ENCODE measurements at regions not wholly inside any gene's neighbourhood (a gene's known extent, or its start where the extent isn't known, plus 50 kb on each side); places are given as distances from the start of the nearest gene placed in this dataset.

DNA sequence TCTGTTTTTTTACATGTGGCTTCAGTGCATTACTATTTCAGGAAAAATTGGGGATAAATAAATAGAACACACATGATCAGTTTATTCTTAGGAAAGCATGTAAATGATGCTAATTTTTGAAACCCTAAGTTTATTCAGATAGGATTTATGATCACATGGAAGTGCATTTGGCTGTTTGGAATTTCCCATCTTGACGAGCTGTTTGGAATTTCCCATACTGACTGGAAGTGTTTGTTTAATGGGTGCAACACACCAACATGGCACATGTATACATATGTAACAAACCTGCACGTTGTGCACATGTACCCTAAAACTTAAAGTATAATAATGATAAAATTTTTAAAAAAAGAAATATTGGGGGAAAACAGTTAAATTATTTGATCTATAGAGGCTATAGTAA, 79.5 kb downstream of the COL6A6 start:
- no peaks in the 10 kb centered on the region for H3K36me3 ChIP-seq
- no peak overlapping the region for H3K9ac ChIP-seq (ENCODE audit: low read depth in 2 of 2, low read length in 2 of 2)
- no peak for DNase-seq
- no peaks in the 10 kb centered on the region for H3K4me1 ChIP-seq
- no peak overlapping the region for H3K4me3 ChIP-seq
- H3K27me3 ChIP-seq: no peaks in the 10 kb centered on the region
- no peak overlapping the region for H3K27ac ChIP-seq
- H3K9me3 ChIP-seq: no peaks in the 10 kb centered on the region
- intact Hi-C loops (cut with DNase I): no loop called here
- TF ChIP-seq, protein P1, sequence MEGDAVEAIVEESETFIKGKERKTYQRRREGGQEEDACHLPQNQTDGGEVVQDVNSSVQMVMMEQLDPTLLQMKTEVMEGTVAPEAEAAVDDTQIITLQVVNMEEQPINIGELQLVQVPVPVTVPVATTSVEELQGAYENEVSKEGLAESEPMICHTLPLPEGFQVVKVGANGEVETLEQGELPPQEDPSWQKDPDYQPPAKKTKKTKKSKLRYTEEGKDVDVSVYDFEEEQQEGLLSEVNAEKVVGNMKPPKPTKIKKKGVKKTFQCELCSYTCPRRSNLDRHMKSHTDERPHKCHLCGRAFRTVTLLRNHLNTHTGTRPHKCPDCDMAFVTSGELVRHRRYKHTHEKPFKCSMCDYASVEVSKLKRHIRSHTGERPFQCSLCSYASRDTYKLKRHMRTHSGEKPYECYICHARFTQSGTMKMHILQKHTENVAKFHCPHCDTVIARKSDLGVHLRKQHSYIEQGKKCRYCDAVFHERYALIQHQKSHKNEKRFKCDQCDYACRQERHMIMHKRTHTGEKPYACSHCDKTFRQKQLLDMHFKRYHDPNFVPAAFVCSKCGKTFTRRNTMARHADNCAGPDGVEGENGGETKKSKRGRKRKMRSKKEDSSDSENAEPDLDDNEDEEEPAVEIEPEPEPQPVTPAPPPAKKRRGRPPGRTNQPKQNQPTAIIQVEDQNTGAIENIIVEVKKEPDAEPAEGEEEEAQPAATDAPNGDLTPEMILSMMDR (IDR thresholded peaks at IDR 0.05): no peak

DNA sequence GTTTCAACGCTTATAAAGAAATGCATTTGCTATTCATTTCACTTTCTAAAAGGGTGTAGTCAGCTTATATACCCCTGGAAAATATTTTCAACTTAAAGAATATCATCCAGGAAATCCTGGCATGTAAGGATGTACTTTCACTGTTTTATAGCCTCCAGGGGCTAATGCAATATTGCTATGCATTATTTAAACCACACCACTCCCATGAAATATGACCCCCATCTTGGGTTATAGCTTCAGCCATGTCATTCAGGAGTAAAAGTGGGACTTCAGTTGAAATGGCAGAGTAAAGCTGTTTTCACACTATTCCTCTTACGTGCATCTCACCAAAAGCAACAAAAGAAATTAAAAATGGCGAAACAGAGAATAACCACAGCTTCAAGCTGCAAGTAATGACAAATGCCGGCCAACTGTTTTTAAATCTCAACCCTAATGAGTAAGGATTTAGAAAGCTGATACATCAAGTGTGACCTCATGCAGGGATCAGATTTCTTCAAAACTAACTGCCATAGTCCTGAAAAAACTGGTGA, 84.5 kb downstream of the COL6A6 start:
- DNase-seq: no peak
- TF ChIP-seq, protein P1 (IDR thresholded peaks at IDR 0.05): no peak
- Histone ChIP-seq H3K9me3 (no peaks in the 10 kb centered on the region), H3K36me3 (no peaks in the 10 kb centered on the region), H3K4me1 (no peaks in the 10 kb centered on the region), H3K27me3 (no peaks in the 10 kb centered on the region), H3K4me3 (no peak overlapping the region), H3K9ac (ENCODE audit: low read depth in 2 of 2, low read length in 2 of 2) (no peak overlapping the region), H3K27ac (no peak overlapping the region)
- intact Hi-C loops (cut with DNase I): no loop called here

DNA sequence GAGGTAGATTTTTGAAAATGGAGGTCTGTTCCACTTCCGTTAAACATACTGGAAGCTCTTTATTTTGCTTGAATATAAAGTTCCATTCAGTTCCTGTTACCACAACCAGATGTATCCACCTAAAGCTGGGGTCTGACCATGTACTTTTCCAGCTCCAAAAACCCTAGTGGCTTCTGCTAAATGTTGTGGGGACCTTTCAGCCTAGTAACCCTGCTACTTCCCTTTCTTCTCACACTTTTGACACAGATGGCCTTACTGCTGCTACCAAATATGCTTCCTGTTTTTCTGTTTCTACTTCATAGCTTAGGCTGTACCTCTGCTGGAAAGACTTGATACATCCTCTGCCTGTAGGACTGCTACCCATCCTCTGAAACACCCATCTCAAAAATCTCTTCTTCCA, 87.8 kb downstream of the COL6A6 start:
- intact Hi-C loops (cut with DNase I): no loop called here
- Histone ChIP-seq H3K9me3 (no peaks in the 10 kb centered on the region), H3K4me1 (no peaks in the 10 kb centered on the region), H3K4me3 (no peak overlapping the region), H3K27me3 (no peaks in the 10 kb centered on the region), H3K9ac (ENCODE audit: low read depth in 2 of 2, low read length in 2 of 2) (no peak overlapping the region), H3K36me3 (no peaks in the 10 kb centered on the region), H3K27ac (no peak overlapping the region)
- no peak for DNase-seq
- TF ChIP-seq, protein P1 (IDR thresholded peaks at IDR 0.05): no peak

DNA sequence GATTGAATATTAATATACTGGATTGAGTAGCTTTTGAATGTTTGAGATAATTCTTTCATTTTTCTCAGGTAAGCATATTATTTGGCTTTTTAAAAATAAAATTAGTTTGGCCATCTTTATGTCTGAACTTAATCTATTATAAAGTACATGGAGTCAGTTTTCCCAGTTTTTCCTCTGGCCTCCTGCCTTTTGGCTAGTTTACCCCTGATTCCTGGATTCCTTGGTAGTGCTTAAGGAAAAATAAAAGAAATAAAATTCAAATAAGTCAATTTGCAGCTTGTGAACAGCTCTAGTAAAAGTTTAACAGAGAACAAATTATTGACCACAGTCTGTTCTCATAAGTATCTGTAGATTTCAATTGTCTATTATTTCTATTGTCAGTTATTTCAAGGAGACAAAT, 89.4 kb downstream of the COL6A6 start:
- no peak overlapping the region for H3K27ac ChIP-seq
- no peaks in the 10 kb centered on the region for H3K9me3 ChIP-seq
- intact Hi-C loops (cut with DNase I): no loop called here
- TF ChIP-seq, protein P1 (IDR thresholded peaks at IDR 0.05): no peak
- no peaks in the 10 kb centered on the region for H3K36me3 ChIP-seq
- H3K4me3 ChIP-seq: no peak overlapping the region
- H3K27me3 ChIP-seq: no peaks in the 10 kb centered on the region
- DNase-seq: no peak
- no peak overlapping the region for H3K9ac ChIP-seq (ENCODE audit: low read depth in 2 of 2, low read length in 2 of 2)
- no peaks in the 10 kb centered on the region for H3K4me1 ChIP-seq

DNA sequence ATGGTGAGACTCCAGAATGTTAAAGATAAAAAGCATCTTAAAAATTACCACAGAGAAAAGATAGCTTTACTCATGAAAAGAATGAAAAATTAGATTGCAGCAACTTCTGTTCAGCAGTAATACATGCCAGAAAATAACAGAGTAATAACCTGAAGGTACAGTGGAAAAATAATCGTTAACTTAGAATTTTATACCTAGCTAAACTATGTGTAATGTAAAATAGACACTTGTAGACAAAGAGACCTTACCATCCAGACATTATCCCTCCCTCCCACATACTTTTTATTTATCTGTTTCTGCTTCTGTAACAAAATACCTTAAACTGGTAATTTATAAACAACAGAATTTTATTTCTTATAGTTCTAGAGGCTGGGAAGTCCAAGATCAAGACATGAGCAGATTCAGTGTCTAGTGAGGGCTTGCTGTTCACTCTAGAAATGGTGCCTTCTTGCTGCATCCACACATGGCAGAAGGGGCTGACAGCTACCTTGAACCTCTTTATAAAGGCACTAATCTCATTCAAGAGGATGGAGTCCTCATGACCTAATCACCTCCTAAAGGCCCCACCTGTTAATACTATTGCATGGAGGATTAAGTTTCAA, 90.7 kb downstream of the COL6A6 start:
- Histone ChIP-seq H3K4me3 (no peak overlapping the region), H3K4me1 (no peaks in the 10 kb centered on the region), H3K27ac (no peak overlapping the region), H3K9ac (ENCODE audit: low read depth in 2 of 2, low read length in 2 of 2) (no peak overlapping the region), H3K36me3 (no peaks in the 10 kb centered on the region), H3K9me3 (no peaks in the 10 kb centered on the region), H3K27me3 (no peaks in the 10 kb centered on the region)
- TF ChIP-seq, protein P1 (IDR thresholded peaks at IDR 0.05): no peak
- intact Hi-C loops (cut with DNase I): no loop called here
- no peak for DNase-seq
